D721Med (cell line): ENCODE measurements at regions not wholly inside any gene's neighbourhood (a gene's known extent, or its start where the extent isn't known, plus 50 kb on each side); places are given as distances from the start of the nearest gene placed in this dataset.

ENCODE experiments used
- DNase-seq: peaks from one replicate; pipeline ENCODE4 v3.0.0; 2011; ENCODE audit warnings: low spot score; ENCODE audit not compliant: insufficient read length
- FAIRE-seq: peaks from 2 replicates; lab custom pipeline; 2011; peaks lifted over from hg19 to GRCh38; lab: Jason Lieb, UNC
- TF ChIP-seq, protein P1 (sequence below): IDR thresholded peaks from 2 replicates; pipeline ENCODE4 v1.5.1; 2012; ENCODE audit warnings: mild to moderate bottlenecking, control low read depth; ENCODE audit not compliant: insufficient read depth; ENCODE audit errors: missing control alignments

DNA sequence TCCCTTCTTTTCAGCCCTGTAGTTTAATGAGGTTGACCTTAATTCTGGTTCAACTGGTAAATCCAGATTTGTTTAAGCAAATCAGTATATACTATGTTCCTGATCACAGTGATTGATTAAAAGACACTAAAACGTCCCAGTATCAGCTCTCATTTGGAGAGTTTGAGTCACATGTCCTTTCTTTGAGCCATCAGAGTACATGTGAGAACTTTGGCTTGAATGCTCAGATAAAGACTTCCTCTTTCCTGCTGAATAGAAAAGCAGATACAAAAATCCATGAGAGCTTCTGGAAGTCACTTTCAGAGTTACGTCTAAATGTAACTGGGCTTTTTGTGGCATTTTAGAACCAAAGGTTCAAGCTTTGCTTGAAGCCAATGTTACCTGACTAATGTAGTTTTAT is 341.8 kb upstream of the SATB1 start:
- FAIRE-seq (no peak), DNase-seq (no peak)
- TF ChIP-seq, protein P1, sequence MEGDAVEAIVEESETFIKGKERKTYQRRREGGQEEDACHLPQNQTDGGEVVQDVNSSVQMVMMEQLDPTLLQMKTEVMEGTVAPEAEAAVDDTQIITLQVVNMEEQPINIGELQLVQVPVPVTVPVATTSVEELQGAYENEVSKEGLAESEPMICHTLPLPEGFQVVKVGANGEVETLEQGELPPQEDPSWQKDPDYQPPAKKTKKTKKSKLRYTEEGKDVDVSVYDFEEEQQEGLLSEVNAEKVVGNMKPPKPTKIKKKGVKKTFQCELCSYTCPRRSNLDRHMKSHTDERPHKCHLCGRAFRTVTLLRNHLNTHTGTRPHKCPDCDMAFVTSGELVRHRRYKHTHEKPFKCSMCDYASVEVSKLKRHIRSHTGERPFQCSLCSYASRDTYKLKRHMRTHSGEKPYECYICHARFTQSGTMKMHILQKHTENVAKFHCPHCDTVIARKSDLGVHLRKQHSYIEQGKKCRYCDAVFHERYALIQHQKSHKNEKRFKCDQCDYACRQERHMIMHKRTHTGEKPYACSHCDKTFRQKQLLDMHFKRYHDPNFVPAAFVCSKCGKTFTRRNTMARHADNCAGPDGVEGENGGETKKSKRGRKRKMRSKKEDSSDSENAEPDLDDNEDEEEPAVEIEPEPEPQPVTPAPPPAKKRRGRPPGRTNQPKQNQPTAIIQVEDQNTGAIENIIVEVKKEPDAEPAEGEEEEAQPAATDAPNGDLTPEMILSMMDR = no peak

DNA sequence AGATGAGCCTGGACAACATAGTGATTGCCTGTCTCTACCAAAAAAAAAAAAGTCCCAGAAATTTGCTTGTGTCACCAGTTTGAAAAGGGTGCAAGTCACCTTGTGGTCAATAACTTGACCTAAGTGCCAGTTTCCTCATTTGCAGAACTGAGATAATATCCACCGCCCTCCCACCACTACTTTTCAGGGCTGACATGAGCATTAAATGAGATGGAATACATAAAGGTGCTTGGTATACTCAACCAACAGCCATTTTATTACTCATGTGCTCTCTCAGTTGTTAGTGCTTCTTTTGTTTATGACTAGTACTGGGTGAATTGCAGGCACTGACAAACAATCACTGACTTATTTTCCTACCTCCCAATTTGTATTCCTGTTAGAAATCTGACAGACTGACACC is 340.5 kb upstream of the SATB1 start:
- no peak for FAIRE-seq
- TF ChIP-seq, protein P1 = no peak
- DNase-seq = no peak

GRCh38 chr3:18765161-18765560 is 340.0 kb upstream of the SATB1 start:
- no peak for FAIRE-seq
- TF ChIP-seq, protein P1 = no peak
- no peak for DNase-seq

DNA sequence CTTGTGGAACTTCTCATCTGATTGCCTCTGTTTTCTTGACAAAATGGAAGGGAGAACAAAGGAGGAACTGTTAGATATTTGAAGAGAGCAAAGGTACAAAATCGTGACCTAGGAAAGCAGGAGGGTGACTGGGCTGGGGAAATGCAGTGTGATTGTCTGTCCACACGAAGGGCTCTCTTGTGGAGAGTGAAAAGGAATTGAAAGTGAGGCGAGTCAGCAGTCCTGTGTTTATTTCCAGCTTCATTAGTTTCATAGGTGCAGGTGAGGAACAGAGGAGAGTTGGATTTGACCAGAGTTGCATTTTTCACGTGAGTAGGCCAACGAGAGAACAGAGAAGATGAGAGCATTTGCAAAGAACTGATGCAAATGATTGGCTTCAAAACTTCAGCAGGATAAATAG is 336.4 kb upstream of the SATB1 start:
- FAIRE-seq (no peak), DNase-seq (no peak)
- TF ChIP-seq, protein P1 = no peak

DNA sequence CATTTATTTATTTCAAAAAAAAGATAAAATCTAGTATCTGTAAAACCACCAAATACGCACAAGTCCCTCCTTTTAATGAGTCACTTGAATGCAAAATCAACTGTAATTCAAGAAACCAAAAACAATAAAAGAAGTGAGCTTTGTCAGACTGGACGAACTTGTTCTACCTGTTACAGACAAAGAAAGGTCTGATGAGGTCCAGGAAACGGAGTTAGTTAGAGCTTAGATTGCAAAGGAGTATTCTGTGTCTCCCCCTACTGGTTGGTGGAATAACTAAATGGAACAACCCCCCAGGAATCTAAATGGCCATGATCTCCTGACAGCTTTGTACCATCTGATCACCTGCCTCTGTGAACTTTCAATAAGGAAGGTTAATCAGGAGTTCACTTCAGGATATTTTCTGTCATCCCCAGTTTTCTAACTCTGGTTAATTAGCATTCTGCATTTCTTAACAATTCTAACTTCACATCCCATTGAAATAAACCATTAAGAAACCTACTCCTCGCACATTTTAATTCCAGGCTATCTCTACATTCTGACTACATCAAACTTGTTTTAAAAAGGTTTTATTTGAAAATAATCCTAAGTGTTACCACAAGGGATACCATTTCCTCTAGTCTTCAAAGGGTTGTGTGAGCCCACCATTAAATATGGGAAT is 333.0 kb upstream of the SATB1 start:
- FAIRE-seq = no peak
- no peak for DNase-seq
- TF ChIP-seq, protein P1 = peak; percentile 70

DNA sequence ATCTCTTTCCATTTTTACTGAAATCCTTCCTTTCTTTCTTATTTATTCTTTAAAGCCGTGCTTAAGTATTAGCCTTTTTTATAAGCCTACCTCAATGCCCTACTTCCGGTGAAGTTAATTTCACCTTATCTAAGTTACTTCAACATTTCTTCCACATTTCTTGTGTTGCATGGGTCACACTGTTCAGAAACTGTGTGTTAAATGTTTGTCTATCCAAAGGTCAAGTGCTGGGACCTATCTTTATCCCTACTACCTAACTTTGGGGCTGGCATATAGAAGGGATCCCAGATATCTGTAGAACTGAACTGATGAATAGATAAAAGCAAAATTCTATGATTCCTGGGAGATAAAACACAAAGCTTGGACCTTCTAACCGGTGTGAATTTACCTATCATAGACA is 332.3 kb upstream of the SATB1 start:
- FAIRE-seq (no peak), DNase-seq (no peak)
- TF ChIP-seq, protein P1 = no peak

DNA sequence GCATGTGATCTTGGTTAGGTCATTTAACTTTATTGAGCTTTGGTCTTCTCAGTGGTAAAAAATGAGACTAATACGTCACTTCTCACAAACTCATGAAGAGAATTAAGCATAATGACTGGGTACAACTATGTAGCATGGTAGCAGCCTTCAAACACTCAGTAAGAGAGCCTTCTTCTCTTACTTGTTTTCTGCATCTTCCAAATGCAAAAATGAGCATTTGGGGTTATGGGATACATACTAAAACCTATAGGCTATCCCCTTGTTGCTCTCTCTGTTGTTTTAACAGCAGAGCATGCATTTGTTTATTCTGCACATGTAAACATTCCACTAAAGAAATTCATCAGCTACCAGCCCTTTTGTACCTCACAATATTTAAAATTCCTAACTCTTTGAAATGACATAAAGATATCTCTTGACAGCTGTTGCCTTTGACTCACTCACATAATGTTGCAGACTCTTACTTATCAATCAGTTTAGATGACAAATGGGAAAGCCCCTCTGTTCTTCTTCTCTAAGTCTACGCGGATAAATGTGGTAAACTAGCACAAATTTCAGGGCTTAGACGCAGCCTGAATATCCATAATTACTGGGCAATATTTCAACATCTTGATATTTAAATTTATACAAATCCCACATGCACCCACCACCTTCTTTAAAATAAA is 327.3 kb upstream of the SATB1 start:
- FAIRE-seq = no peak
- DNase-seq = no peak
- TF ChIP-seq, protein P1 = no peak
